Muscle of leg (tissue), 3 donors: ENCODE measurements at regions not wholly inside any gene's neighbourhood (a gene's known extent, or its start where the extent isn't known, plus 50 kb on each side); places are given as distances from the start of the nearest gene placed in this dataset.
A peak's percentile ranks its signal among the peaks of the same experiment; 100 is the strongest.

Experiments
- DNase-seq: peaks from one replicate; pipeline ENCODE4 v3.0.0; 2013
- H3K27ac ChIP-seq: one replicate; pipeline ENCODE4 v1.5.1; 2013; ENCODE audit warnings: mild to moderate bottlenecking, low read length, control low read depth
- H3K27me3 ChIP-seq: one replicate; pipeline ENCODE4 v1.6.1; 2013; ENCODE audit warnings: low read length; ENCODE audit not compliant: control insufficient read depth, insufficient read depth
- H3K36me3 ChIP-seq: one replicate; pipeline ENCODE4 v1.6.1; 2013; ENCODE audit warnings: low read length; ENCODE audit not compliant: control insufficient read depth, insufficient read depth
- H3K4me1 ChIP-seq: one replicate; pipeline ENCODE4 v1.6.1; 2013; ENCODE audit warnings: low read length; ENCODE audit not compliant: control insufficient read depth, insufficient read depth
- H3K4me3 ChIP-seq: one replicate; pipeline ENCODE4 v1.5.1; 2013; ENCODE audit warnings: low read length, control low read depth
- H3K9me3 ChIP-seq: replicated peaks from 2 replicates; pipeline ENCODE4 v1.6.1; 2013; ENCODE audit warnings: low read depth, low read length; ENCODE audit not compliant: control insufficient read depth
- WGBS: methylation state at CpG from one replicate; pipeline ENCODE4 v1.1.5; 2013; ENCODE audit warnings: missing lambda C conversion rate; ENCODE audit not compliant: insufficient coverage; 5-methylcytosine and 5-hydroxymethylcytosine counted together

DNA sequence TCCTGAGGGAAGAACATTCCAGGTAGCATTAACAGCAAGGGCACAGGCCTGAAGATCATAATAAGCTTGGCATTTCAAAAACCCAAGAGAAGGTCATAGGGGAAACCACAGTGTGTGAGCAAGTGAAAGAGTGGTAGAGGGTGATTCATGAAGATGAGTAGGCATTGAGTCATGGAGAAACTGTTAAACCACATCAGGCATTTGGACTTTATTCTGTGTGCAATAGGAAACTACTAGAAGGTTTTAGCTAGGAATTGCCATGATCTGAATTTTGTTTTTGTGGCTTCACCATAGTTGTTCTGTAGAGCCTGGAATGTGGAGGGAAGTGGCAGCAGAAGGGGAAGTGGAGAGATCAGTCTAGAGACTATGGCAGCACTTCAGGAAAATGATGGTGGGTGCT lies 359.0 kb upstream of the PTBP2 start:
- Histone ChIP-seq H3K4me1 (peaks cover 6% of the 10 kb centered on the region), H3K27me3 (no peaks in the 10 kb centered on the region), H3K9me3 (no peaks in the 10 kb centered on the region), H3K27ac (no peak overlapping the region), H3K36me3 (no peaks in the 10 kb centered on the region), H3K4me3 (no peak overlapping the region)
- DNase-seq: no peak

DNA sequence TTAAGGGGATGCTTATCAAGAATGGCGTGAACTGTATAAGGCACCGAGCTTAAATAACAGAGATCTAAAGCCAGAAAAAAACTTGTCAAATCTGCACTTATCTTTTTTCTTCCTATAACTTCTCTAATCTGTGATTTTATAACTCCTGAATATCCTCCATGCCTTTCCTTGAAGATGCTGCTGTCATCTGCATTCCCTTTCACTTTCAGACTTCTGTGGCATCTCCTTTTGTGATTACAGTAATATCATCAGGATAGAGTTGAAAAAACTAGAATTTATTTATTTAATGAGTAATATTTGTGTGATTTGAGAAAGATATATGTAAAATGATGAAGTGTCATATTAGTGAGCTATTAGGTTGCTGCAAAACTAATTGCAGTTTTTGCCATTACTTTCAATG lies 357.8 kb upstream of the PTBP2 start:
- WGBS: no CpG with 5 or more reads among the region's 2 CpGs
- H3K9me3 ChIP-seq: no peaks in the 10 kb centered on the region
- H3K27ac ChIP-seq: no peak overlapping the region
- H3K4me1 ChIP-seq: peaks cover 6% of the 10 kb centered on the region
- DNase-seq: no peak
- H3K4me3 ChIP-seq: no peak overlapping the region
- H3K27me3 ChIP-seq: no peaks in the 10 kb centered on the region
- H3K36me3 ChIP-seq: no peaks in the 10 kb centered on the region

DNA sequence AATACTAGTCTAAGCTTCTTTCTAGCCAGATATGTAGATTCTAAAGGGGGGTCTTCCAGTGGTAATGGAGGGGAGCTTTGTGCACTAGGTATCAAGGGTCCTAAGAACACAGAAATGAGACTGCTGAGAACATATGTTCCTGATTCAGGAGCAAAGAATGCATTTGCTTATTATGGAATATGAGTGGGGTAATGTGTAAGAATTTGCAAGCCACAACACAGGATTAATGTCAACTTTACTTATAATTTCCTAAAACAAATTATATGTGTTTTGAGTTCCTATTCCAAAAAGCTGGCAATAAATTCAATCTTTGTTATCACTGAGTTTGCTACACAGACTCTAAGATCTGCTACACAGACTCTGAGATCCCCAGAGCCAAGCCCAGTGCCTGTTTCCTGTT lies 357.0 kb upstream of the PTBP2 start:
- DNase-seq: no peak
- H3K4me3 ChIP-seq: no peak overlapping the region
- H3K27ac ChIP-seq: no peak overlapping the region
- H3K27me3 ChIP-seq: no peaks in the 10 kb centered on the region
- H3K36me3 ChIP-seq: no peaks in the 10 kb centered on the region
- peaks cover 6% of the 10 kb centered on the region for H3K4me1 ChIP-seq
- H3K9me3 ChIP-seq: no peaks in the 10 kb centered on the region

DNA sequence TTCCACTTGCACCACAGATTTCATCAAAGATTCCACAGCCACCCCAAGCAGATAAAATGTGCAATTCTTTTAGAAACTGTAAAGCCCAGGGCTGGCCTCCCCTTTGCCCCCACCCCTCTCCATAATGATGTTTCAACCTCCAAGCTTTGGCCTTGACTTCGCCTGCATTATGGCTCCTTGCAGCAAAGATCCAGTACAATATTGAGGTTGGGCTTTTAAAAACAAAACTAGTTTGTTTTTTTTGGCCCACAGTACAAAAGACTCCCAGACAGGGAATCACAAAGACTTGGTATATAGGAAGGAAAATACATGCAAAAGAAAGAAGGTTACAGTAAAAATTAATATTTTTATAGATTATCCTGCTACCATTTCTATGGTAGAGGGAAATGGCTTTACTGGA lies 356.5 kb upstream of the PTBP2 start:
- DNase-seq: peak; percentile 80
- WGBS: no CpG with 5 or more reads among the region's 1 CpG
- H3K4me3 ChIP-seq: no peak overlapping the region
- no peaks in the 10 kb centered on the region for H3K27me3 ChIP-seq
- H3K27ac ChIP-seq: no peak overlapping the region
- H3K36me3 ChIP-seq: no peaks in the 10 kb centered on the region
- H3K9me3 ChIP-seq: no peaks in the 10 kb centered on the region
- H3K4me1 ChIP-seq: peaks cover 6% of the 10 kb centered on the region

DNA sequence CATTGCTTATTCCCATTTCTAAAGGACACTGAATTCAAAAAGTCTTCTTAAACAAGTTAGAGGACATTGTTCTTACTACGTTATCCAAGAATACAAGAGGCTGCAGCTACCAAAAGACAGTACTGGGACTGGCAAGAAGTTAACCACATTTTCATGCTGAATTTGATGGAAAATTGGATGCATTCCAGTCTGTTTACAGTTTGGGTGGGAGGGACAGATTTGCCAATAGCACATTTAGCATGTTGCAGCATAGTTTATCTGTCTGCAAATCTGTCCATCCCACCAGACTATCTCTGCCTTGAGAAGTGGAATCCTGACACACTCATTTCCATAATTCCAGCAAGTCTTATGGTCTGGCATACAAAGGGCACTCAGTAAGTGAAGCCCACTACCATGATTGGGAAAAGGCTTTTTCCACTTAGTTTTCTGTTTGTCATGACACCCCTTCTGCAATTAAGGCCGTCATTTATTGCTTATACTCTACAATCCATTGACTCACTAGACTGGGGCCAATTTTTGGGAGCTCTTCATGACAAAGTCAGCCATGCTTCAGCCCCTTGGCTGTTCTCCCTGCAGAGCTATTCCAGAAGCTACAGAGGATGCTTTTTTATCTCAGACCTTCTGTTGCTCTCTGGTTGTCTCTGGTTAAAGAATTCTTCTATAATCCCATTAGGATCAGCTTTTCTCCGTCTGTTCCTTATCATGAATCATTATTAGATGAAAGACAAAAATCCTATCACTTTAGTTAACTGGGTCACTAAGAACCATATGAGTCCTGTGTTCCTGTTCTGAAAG lies 355.8 kb upstream of the PTBP2 start:
- 90% methylated on average over 1 of the region's 3 CpGs for WGBS

DNA sequence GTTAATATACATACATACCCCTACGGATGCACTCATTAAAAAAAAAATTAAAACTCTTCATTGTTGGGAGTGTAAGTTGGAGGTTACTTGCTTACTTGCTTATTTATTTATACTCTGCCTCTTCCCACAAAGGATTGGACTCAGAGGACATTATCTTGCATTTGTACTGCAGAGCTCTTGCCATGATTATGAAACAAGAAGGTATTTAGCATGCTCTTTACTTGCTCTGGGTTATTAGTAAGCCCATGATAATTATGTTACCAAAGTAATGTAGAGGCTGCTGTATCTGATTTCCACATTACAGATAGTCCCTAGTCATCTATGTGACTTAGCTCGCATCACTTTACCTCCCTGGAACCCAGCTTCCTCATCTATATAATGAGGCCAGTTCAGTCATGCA lies 355.1 kb upstream of the PTBP2 start:
- H3K4me3 ChIP-seq: no peak overlapping the region
- no peak for DNase-seq
- H3K27me3 ChIP-seq: no peaks in the 10 kb centered on the region
- H3K27ac ChIP-seq: no peak overlapping the region
- no peaks in the 10 kb centered on the region for H3K36me3 ChIP-seq
- no CpG with 5 or more reads among the region's 2 CpGs for WGBS
- H3K4me1 ChIP-seq: peaks cover 6% of the 10 kb centered on the region
- no peaks in the 10 kb centered on the region for H3K9me3 ChIP-seq

More for the DNA sequence above, 355.8 kb upstream of the PTBP2 start:
- no peaks in the 10 kb centered on the region for H3K27me3 ChIP-seq
- H3K36me3 ChIP-seq: no peaks in the 10 kb centered on the region
- H3K4me1 ChIP-seq: peaks cover 6% of the 10 kb centered on the region
- no peaks in the 10 kb centered on the region for H3K9me3 ChIP-seq
- DNase-seq: peak; percentile 40
- no peak overlapping the region for H3K27ac ChIP-seq
- no peak overlapping the region for H3K4me3 ChIP-seq

DNA sequence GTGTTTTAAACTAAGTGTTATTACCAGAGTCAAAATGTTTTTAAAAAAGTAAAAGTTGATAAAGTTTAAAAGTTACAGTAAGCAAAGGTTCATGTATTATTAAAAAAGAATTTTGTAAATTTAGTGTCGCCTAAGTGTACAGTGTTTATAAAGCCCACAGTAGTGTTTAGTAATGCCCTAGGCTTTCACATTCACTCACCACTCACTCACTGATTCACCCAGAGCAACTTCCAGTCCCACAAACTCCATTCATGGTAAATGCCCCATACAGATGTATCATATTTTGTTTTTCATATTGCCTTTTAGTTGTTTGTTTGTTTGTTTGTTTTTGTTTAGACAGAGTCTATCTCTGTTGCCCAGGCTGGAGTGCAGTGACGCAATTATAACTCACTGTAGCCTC lies 353.8 kb upstream of the PTBP2 start:
- WGBS: no CpG with 5 or more reads among the region's 2 CpGs
- no peaks in the 10 kb centered on the region for H3K9me3 ChIP-seq
- H3K27me3 ChIP-seq: no peaks in the 10 kb centered on the region
- no peak for DNase-seq
- peaks cover 6% of the 10 kb centered on the region for H3K4me1 ChIP-seq
- H3K36me3 ChIP-seq: no peaks in the 10 kb centered on the region
- no peak overlapping the region for H3K27ac ChIP-seq
- H3K4me3 ChIP-seq: no peak overlapping the region

DNA sequence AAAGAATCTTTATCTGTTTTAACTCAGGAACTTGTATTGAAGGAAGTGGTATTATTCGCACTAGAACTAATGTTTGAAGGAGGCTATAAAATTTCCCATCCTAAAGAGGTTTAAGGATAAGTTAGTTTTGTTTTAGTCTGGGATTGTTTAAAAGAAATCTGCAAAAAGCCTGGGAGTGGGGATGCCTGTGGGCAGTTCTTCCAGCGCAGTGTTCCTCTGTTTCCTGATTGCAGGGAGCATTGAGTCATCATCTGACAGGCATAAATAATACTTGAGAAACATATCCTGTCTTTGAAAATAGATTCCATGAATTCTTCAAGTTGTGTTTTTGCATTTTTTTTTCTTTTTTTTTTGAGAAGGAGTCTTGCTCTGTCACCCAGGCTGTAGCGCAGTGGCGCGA lies 350.8 kb upstream of the PTBP2 start:
- DNase-seq: no peak
- Histone ChIP-seq H3K4me1 (peaks cover 4% of the 10 kb centered on the region), H3K27me3 (no peaks in the 10 kb centered on the region), H3K4me3 (no peak overlapping the region), H3K27ac (no peak overlapping the region), H3K9me3 (peaks cover 2% of the 10 kb centered on the region), H3K36me3 (no peaks in the 10 kb centered on the region)
- WGBS: no CpG with 5 or more reads among the region's 5 CpGs

DNA sequence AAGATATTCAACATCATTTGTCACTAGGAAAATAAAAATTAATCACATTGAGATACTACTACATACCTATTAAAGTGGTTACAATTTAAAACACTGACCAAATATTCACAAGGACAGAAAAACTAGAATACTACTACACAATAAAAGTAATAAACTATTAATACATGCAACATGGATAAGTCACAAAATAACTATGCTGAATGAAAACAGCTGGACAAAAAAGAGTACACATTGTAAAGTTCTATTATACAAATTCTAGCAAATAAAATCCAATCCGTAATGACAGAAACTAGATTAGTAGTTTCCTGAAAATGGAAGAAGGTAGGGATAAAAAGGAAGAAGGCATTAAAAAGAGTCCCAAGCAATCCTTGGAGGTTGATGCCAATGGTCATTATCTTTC lies 348.7 kb upstream of the PTBP2 start:
- no CpG with 5 or more reads among the region's 1 CpG for WGBS
- Histone ChIP-seq H3K4me1 (no peaks in the 10 kb centered on the region), H3K36me3 (no peaks in the 10 kb centered on the region), H3K9me3 (peaks cover 2% of the 10 kb centered on the region), H3K27ac (no peak overlapping the region), H3K27me3 (no peaks in the 10 kb centered on the region), H3K4me3 (no peak overlapping the region)
- peak; percentile 41 for DNase-seq

DNA sequence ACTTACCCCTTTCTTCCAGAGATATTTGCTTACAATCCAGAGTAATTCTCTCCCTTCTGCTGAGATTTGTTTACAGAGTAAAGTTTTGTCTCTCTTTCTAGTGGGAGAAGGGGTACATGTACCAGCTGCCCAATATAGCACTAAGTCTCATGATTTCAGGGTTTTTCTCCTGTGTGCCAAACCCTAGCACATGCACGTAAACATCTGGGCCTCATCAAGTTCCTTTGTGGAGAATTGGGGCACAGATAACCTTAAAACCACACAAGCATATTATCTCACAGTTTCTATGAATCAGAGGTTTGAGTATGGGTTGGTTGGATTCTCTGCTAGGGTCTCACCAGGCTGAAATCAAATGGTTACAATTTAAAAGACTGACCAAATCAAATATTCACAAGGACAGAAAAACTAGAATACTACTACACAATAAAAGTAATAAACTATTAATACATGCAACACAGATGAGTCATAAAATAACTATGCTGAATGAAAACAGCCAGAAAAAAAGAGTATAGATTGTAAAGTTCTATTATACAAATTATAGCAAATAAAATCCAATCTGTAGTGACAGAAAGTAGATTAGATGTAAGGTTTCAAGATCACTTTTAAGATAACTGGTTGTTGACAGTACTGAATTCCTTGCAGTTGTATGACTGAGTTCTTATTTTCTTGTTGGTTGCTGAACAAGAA lies 347.4 kb upstream of the PTBP2 start:
- peaks cover 2% of the 10 kb centered on the region for H3K9me3 ChIP-seq
- H3K4me1 ChIP-seq: no peaks in the 10 kb centered on the region
- H3K27me3 ChIP-seq: no peaks in the 10 kb centered on the region
- no CpG with 5 or more reads among the region's 1 CpG for WGBS
- H3K27ac ChIP-seq: no peak overlapping the region
- no peak overlapping the region for H3K4me3 ChIP-seq
- no peaks in the 10 kb centered on the region for H3K36me3 ChIP-seq
- DNase-seq: no peak
